RKO (cell line): ENCODE measurements at regions not wholly inside any gene's neighbourhood (a gene's known extent, or its start where the extent isn't known, plus 50 kb on each side); places are given as distances from the start of the nearest gene placed in this dataset.

Experiments
- DNase-seq: peaks from one replicate; pipeline ENCODE4 v3.0.0-alpha.2; 2016; ENCODE audit warnings: low spot score

DNA sequence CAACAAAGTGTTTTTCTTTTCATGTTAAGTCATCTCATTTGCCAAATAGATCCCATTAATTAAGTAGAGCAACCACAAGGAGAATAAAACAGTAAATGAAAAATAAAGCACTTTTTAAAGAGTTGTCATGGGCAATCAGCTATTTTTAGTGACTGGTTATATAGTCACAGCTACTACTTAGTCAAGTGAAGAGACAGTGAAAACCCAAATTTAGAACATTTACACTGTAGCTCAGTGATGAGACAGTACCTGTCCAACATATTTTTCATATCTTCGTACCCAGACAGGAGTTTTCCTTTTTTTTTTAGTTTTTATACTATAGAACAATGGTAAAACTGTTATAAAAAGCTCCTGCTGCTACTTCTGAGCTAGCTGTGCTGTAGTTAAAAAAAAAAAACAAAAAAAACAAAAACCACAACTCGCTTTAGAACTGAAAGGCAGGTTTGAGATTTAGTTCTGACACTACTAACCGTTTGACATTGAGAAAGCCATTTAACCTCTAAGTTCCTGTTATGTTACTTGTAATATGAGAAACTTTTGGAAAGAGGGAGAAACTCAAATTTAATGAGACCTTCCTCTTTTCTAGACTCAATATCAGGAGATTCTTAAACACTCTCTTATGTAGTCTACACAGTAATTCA is 777.5 kb downstream of the ADGRL2 start:
- DNase-seq = no peak

DNA sequence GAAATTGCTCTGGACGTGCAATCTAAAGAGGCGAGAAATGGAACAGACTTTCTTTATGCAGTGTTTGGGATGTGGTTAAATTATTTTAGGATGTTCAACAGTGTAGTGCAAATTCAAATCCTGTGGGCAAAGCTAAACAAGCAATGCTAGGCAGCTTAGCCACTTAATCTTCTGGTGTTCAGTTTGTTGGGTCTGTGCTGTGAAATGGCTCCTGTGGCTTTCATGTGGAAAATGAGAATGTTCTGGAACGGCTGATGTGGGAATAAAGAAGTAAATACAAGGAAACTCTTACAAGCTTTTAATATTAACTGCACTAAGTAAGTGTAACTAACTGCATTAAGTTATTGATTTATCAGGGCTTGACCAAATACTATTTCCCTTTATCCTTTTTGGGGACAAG is 766.6 kb downstream of the ADGRL2 start:
- no peak for DNase-seq

DNA sequence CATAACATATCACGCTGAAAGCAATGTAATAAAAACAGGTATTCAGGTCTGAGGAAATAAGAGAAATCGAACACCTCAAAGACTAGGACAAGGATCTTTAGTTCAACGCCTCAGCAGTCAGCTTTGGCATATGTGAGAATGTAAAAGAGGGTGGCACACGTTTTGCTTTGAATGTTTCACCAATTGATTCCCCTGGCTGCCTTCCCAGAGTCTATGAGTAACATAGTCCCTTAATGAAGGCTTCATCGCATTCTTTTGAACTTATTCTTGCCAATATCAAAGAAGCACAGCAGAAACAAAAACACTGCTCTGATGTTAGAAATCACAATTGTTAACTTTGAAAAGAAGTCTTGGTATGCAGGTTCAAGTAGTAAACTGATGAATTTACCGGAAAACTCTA is 764.8 kb downstream of the ADGRL2 start:
- peak; percentile 8 for DNase-seq

DNA sequence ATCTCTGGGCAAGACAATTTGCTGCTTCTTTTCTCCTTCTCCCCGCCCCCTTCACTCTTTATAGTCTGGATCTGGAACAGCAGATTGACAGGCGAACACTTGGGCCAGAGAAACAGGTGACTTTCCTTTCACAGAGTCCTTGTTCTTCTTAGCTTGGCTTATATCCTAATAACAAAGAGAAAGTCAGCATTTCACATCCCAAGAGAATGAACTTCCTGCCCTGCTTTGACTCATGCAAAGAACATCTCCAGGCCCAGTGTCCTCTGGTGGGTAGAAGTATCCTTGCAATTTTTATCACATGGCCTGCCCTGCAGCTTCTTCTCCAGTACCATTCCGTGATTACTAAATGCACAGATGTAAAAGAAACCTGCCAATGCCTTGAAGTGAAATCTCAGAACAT is 764.4 kb downstream of the ADGRL2 start:
- DNase-seq = peak; percentile 70

DNA sequence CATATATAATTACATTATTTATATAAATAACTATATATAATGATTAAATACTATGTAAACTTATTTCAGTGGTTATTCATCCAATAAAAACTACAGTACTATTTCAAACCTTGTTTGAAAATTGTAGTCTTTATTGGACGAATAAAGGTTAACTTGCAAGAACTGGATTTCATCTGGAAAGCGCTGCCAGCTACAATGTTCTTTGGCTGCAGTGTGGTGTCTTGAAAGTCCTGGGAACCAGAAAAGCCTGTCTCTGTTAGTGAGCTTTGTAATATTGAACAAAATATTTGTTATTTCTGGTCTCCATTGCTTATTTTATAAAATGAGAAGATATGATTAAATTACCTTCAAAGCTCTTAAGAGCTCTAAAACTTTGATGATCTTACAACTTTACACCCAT is 763.6 kb downstream of the ADGRL2 start:
- no peak for DNase-seq

DNA sequence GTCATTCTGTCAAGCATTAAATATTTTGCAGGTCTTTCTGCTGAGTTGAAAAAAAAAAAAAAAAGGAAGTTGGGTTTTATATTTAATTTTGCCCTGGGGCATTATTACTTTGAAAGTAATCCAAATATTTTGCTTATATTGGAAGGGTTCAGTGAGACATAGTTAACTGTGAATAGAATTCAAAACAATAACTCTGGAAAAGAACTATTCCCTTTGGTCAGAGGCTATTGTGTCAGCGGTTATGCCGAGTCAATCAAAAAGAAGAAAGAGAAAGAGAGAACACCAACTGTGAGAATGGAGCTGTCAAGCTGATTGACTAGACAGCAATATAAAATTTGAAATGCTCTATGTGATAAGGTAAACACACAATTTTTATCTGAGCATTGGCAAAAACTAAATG is 761.7 kb downstream of the ADGRL2 start:
- no peak for DNase-seq

DNA sequence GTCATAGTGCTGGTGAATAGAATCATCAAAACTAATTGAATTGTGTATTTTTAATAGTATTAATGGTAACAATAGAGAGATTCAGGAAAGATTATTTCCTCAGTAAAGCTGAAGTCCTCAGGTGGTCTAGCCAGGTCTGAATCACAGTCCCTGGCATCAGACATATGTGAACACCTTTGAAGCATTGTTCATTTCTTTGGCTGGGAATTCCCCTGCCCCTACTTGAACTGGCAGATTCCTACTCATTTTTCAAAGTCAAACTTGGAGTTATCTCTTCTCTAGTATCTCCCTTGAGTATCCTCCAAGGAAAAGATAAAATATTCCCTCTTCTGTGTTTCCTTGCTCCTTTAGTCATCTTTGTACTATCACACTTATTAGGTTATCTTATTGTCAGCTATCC is 759.8 kb downstream of the ADGRL2 start:
- no peak for DNase-seq

DNA sequence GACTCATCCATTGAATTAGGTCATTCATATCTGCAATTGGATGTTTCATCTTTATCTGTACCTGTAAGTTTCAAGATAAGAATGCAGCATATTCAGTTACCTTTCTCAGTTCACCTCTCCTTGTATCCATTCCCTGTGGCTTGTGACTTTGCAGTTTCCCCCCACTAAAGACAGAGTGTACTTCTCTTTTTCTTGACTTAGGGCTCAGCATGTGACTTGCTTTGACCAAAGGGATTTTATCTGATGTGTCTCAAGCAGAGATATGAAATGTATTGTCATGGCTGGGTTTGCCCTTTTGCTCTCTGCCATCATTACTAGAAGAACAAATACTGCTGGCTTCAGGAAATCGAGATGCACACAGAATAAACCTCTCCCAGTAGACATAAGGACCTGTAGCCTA is 754.8 kb downstream of the ADGRL2 start:
- DNase-seq = no peak

DNA sequence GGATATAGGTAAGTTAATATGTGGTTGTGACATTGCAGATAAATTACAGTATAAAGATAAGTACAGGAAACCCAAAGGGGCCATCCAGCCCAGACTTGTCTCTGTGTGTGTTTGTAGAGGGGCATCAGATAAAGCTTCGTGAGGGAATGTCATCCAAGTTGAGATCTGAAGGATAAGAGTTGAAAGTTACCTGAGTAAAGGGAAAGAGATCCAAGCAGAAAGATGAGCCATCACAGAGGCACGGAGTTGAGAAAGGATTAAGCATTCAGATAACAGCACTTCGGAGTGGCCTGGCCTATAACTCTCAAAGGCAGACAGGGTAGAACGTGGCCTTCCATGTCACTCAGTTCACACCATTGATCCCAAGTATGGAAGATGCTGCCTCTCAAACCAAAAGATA is 749.1 kb downstream of the ADGRL2 start:
- no peak for DNase-seq

DNA sequence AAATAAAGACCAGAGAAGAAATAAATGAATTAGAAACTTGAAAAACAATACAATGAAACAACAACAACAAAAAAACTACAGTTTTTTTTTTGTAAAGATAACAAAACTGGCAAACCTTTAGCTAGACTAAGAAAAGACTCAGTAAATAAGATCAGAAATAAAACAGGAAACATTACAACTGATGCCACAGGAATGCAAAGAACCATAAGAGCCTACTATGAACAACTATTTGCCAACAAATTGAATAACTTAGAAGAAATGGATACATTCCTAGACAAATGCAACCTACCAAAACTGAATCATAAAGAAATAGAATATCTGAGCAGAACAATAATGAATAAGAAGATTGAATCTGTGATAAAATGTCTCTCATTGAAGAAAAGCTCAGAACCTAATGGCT is 742.0 kb downstream of the ADGRL2 start:
- DNase-seq = no peak

DNA sequence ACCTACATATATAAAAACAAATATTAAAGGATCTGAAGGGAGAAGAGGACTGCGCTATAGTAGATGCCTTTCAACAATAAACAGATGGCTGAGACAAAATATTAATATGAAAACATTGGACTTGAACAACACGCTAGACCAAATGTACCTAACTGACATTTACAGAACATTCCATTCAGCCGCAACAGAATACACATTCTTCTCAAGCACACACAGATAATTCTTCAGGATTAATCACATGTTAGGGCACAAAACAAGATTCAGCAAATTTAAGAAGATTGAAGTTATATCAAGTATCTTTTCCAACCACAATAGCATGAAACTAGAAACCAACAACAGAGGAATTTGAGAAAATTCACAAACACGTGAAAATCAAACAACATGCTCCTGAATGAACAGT is 741.4 kb downstream of the ADGRL2 start:
- no peak for DNase-seq

DNA sequence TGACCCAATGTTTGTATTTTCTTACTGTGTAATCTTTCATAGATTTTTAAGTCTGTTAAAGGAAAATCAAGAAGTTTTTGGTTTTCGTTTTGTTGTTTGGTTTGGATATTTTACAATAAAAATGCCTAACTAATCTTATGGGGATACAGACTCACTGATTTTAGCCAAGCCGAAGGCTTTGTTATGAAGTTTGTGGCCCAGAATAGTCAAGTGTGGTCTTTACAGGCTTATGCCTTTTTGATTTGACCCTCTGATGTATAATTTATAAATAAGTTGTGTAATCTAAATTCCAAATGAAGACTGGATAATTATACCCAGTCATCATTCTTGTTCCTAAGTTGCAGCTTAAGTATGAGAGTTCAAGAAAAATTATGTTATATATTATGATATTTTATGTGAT is 739.3 kb downstream of the ADGRL2 start:
- DNase-seq = no peak

DNA sequence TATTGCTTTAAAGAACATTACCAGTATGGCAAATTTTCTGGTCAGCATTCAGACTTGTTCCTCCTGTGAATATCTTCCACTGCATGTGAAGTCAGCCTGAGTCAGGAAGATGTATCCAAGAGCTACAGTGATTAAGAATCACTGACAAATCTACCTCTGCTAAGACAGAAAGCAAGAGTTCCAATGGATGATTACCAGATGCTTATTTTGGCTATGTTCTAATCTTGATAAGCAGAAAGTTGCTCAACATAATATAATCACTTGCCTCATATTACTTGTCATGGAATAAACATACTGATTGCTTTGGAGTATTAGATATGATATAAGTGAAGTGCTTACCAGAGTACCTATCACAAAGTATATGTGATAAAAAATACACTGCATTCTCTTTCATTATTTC is 738.1 kb downstream of the ADGRL2 start:
- no peak for DNase-seq

DNA sequence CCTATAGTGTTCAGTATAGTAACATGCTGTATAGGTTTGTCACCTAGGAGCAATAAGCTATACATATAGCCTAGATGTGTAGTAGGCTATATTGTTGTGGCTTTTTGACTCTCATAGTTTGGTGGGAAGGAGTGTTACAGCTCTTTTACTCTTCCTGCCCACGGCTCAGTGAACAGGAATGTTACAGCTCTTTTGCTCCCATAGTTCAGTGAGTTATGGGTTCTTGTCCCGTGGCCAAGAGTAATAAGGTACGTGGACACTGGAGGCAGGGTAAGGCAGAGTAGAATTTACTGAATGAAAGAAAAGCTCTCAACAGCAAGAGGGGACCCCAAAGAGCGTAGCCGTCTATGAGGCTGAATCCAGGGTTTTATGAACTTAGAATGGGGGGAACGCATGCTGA is 734.3 kb downstream of the ADGRL2 start:
- no peak for DNase-seq

DNA sequence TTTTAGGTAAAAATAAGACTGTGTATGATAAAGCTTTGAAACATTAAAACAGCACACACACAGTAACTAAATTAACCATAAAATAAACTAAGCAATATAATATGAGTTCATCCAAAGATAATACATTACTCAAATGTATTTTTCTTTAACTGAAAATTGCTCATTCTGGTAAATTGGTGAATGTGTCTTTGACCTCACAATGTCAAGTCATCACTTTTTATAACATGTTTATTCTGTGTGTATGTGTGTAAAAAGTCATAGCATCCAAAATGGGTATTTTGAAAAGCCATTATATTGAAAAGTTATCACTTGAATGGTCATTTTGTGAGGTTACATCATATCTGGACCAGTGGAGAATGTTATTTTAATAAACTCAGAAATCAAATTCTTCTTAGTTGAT is 724.6 kb downstream of the ADGRL2 start:
- DNase-seq = no peak

DNA sequence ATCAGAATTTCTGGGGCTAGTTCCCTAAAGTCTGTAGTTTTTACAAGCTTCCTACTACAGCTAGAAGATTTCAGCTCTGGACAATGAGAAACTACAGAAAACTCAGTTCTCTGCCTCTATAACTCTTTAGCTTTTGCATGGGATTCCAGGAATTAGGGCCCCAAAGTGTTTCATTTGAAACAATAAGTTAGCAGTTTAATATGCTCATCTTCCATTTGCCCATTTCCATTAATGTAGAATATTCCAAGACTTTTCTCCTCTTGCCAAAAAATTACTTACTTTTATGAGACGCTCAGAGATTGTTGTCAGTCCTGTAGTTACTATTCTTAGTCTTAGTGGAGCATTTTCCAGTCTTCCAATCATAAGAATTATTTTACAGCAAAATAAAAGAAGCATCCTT is 719.9 kb downstream of the ADGRL2 start:
- DNase-seq = no peak

DNA sequence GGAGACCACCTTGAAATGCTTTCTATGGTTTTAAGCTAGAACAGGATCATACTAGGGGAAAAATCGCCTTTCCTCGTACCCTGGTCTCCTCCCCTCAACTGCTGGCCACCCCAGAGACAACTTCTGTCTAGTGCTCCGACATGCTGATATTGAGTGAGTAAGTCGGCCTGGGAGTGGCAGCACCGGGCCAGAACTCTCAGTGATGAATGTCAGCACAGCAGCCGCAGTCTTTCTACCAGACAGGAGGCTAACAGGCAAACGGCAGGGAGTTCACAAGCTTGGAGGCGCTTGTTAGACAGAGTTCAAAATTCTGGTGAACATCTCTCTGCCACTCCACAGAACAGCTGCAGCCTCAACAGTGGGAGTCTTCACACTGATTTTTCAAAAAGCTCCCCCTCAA is 716.9 kb downstream of the ADGRL2 start:
- DNase-seq = no peak

DNA sequence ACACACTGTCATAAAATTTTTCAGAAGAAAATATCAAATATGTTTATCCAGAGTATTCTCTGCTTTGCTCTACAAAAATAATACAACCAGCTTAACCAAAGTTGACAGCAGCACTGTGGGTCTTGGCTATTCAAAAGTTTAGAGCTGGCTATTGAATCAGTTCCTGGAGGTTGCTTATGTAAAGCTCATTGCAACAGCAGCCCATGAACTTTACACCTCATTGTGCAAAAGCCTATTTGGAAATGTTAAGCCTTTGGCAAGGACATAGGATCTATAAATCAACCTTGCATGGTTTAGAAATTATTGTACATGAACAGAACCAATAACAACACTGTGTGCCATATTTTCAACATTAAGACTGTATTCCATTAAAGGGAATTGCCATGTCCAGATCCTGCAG is 714.9 kb downstream of the ADGRL2 start:
- DNase-seq = no peak

DNA sequence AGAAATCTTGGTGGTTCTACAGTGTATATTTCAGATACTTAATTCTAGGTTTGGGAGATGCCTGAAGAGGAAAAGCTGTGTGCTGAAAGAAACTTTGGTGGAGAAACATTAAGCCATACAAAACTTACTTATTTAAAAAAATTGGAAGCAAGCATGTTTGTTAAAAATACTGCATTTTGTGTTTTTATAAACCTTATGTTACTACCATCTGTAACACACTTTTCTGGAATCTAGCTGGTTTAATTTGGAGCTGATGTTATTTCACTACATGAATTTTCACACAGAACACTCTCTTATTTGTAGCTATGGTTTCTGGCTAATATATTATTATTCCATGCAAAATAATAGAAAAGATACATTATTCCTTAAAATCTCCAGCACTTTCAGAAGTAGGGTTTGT is 710.7 kb downstream of the ADGRL2 start:
- no peak for DNase-seq

DNA sequence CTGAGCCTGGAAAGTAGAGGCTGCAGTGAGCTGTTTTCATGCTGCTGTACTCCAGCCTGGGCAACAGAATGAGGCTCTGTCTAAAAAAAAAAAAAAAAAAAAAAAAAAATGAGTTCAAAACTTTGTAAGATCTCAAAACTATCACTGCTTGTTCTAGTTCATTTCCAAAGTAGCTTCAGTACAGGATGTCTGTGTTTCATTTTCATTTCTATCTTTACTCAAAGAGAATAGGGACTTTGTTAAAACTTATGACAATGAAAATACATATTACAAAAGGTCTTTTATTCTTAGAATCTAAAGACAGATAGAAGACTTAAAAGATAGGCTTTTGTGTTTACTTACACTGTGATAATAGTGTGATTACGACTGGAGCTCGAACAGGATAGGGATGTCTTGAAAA is 709.7 kb downstream of the ADGRL2 start:
- no peak for DNase-seq

DNA sequence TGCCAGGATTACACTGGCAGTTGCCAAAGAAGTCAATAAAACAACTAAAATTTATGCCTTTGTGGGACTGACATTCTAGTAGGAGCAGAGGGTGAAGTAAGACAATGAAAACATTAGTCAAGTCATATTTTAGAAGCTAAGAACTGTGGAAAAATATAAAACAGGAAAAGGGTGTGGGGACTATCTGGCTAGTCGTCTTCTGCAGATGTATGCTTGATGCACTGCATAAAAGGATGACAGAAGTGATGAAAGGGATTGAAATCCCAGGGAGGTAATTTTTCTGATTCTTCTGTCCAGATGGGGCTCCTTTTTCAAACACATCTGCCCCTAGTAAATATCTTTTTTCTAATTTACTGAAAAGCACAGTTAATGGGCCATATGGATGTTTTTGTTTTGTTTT is 706.3 kb downstream of the ADGRL2 start:
- no peak for DNase-seq

DNA sequence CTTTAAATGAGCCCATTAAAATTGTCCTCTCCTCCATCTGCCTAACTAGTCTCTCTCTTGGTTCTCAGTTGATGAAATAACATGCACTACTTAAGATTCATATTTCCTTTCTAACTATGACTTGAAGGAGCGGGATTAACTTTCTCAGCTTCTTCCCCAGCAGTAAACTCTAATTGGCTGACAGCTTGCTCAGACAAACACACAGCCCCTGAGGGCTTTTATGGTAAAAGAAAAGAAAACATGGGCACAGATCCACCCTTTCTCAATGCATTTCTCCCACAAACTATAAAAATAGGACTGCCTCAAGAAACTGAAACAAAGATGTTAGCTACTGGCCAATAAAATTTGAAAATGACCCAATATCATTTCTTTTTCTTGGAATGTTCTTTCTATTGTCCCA is 703.1 kb downstream of the ADGRL2 start:
- DNase-seq = no peak

DNA sequence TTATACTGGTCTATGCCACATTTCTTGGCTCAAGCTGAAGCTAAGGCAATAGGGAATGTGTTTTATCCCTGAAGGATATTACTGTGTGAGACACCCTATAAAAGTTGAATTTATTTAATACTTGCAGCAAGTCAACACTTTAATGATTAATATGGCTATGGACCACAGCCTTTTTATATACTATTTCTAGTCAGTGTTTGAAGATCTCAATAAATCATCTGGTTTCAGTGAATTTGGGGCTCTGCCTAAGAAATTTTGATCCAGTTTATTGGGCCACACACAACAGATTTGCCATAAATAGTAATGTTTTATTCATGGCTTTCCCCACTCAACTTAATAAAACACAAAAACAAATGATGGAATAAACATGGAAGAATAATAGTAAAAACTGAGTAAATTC is 698.3 kb downstream of the ADGRL2 start:
- DNase-seq = no peak

DNA sequence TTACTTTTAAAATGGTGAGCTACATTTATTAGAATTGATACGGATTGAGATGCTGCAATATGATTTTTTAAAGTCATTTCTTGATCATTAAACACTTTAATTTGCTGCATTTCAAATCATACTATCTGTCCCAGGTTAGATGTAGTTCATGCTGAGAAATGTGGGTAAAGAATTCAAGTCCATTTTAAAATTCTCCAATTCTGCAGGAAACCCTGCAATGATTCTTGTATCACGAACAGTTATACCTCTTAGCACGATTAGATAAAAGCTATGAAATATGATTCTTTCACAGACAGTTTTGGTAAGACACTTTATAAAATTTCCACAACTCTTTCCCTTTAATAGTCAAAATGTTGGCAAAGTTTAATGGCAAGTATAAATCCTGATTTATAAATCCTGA is 693.4 kb downstream of the ADGRL2 start:
- DNase-seq = no peak

DNA sequence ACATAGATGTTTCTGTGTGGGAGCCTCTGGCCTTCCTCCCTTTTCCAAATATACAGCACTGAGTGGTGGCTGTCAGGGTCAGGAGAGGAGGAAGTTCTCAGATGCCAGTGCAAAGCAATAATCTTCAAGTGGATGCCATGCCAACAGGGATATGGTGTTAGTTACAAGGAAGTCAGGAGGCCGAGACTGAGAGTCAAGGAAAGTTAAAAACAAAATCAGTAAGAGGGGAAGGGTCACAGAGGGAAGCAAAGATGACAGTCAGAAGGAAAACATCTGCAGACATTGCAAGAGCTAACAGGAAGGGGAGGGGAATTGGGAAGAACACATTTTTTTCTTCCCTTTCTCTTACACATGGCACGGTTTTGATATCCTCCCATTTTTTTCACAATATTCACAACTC is 691.4 kb downstream of the ADGRL2 start:
- no peak for DNase-seq
